Endothelial cell of umbilical vein (primary cell): ENCODE measurements at regions not wholly inside any gene's neighbourhood (a gene's known extent, or its start where the extent isn't known, plus 50 kb on each side); places are given as distances from the start of the nearest gene placed in this dataset.

Experiments
- BruUV-seq: library from RNA; stranded (reverse); fragments of 400-500 nt; replicated peaks from 2 replicates; lab custom pipeline; 2021; lab: Mats Ljungman, UMichigan
- CTCF ChIA-PET: fragments of 300-600, 350-600 bp; sonication (Branson Sonifier 250); formaldehyde crosslinking; loops from one replicate; lab custom pipeline; 2021; ENCODE audit warnings: antibody characterized with exemption, inconsistent platforms; lab: Charles Lee
- POLR2A ChIA-PET: fragments of 300-600, 350-600 bp; sonication (Branson Sonifier 250); formaldehyde crosslinking; loops from one replicate; lab custom pipeline; 2021; ENCODE audit warnings: antibody characterized with exemption, inconsistent platforms; lab: Charles Lee
- DNase-seq: peaks from one replicate; pipeline ENCODE4 v3.0.0-alpha.2; 2011; ENCODE audit warnings: low read depth, low spot score
- FAIRE-seq: peaks from 2 replicates; lab custom pipeline; 2011; peaks lifted over from hg19 to GRCh38; lab: Jason Lieb, UNC
- H2AFZ ChIP-seq: 2 replicates; pipeline ENCODE4 v1.6.0; 2012; ENCODE audit warnings: low read depth, low read length, control low read depth, inconsistent platforms
- H3K27ac ChIP-seq: 2 replicates; pipeline ENCODE4 v1.5.1; 2011; ENCODE audit warnings: low read depth, mild to moderate bottlenecking, control low read depth, low read length, moderate library complexity; ENCODE audit not compliant: insufficient read depth
- H3K27me3 ChIP-seq, 2 experiments: 2 replicates each; pipeline versions ENCODE4 v1.6.0 to v1.6.1; 2011; ENCODE audit warnings: low read length in 2 of 2, mixed read lengths in 1 of 2; ENCODE audit not compliant: control insufficient read depth in 2 of 2, insufficient read depth in 2 of 2
- H3K36me3 ChIP-seq, 2 experiments: 2 replicates in 1 of 2; 3 replicates in 1 of 2; pipeline ENCODE4 v1.5.1; 2011; ENCODE audit warnings: low read length in 2 of 2, mild to moderate bottlenecking in 1 of 2, moderate library complexity in 1 of 2; ENCODE audit not compliant: control insufficient read depth in 2 of 2, insufficient read depth in 2 of 2; ENCODE audit errors: extremely low read depth in 1 of 2
- H3K4me1 ChIP-seq: 3 replicates; pipeline ENCODE4 v1.5.1; 2011; ENCODE audit warnings: mild to moderate bottlenecking, low read length; ENCODE audit not compliant: control insufficient read depth, insufficient read depth; ENCODE audit errors: extremely low read depth
- H3K4me2 ChIP-seq: 2 replicates; pipeline ENCODE4 v1.6.1; 2011; ENCODE audit warnings: low read length, control low read depth, mixed read lengths; ENCODE audit not compliant: insufficient read depth
- H3K4me3 ChIP-seq, 3 experiments: fragments of 200-600 bp in 1 of 3; sonication (generic), shearing (Covaris generic) in 1 of 3; replicated peaks in 1 of 3; 2 replicates each; pipeline ENCODE4 v1.5.1; 2011 to 2016; ENCODE audit warnings: control low read depth in 3 of 3, low read length in 3 of 3, mild to moderate bottlenecking in 2 of 3, inconsistent platforms in 1 of 3, low read depth in 1 of 3, moderate library complexity in 1 of 3; ENCODE audit not compliant: insufficient read depth in 1 of 3
- H3K79me2 ChIP-seq: 2 replicates; pipeline ENCODE4 v1.6.0; 2012; ENCODE audit warnings: low read length, inconsistent platforms; ENCODE audit not compliant: control insufficient read depth, insufficient read depth
- H3K9ac ChIP-seq: replicated peaks from 2 replicates; pipeline ENCODE3; 2011; ENCODE audit warnings: low read length, control low read depth; ENCODE audit not compliant: insufficient read depth; ENCODE audit errors: extremely low read depth
- H3K9me1 ChIP-seq: replicated peaks from 3 replicates; pipeline ENCODE4 v1.6.0; 2011; ENCODE audit warnings: mild to moderate bottlenecking, low read length; ENCODE audit not compliant: control insufficient read depth, insufficient read depth; ENCODE audit errors: extremely low read depth
- H3K9me3 ChIP-seq: replicated peaks from 2 replicates; pipeline ENCODE4 v1.5.1; 2012; ENCODE audit warnings: low read length, inconsistent platforms; ENCODE audit not compliant: control insufficient read depth, insufficient read depth
- H4K20me1 ChIP-seq: replicated peaks from 2 replicates; pipeline ENCODE3; 2011; ENCODE audit warnings: mild to moderate bottlenecking, low read length; ENCODE audit not compliant: control insufficient read depth, insufficient read depth; ENCODE audit errors: extremely low read depth
- FOS ChIP-seq: IDR thresholded peaks from 2 replicates; pipeline ENCODE4 v1.6.1; 2011; ENCODE audit warnings: mild to moderate bottlenecking, low read length, moderate library complexity, borderline replicate concordance; ENCODE audit not compliant: insufficient read depth
- JUN ChIP-seq: IDR thresholded peaks from 2 replicates; pipeline ENCODE4 v1.6.1; 2011; ENCODE audit warnings: borderline replicate concordance, low read depth; ENCODE audit not compliant: insufficient read length, insufficient read depth
- MYC ChIP-seq: IDR thresholded peaks from one replicate; pipeline ENCODE4 v1.6.1; 2011; ENCODE audit warnings: mild to moderate bottlenecking, low read depth, low read length
- POLR2AphosphoS5 ChIP-seq: IDR thresholded peaks from 2 replicates; pipeline ENCODE4 v1.6.1; 2012; ENCODE audit warnings: low read depth, mild to moderate bottlenecking, control low read depth, low read length, moderate library complexity; ENCODE audit not compliant: insufficient read depth
- dilution Hi-C: fragments of 300-500 bp; cut with MboI; formaldehyde crosslinking; loops from one replicate; pipeline ENCODE4 v1.15.0; 2019; ENCODE audit warnings: low sequenced_read_pairs; ENCODE audit not compliant: extremely low pct_ligation_motif_present
- intact Hi-C: fragments of 100-400 bp; cut with micrococcal nuclease; formaldehyde crosslinking; loops from one replicate; pipeline ENCODE4 v1.10.0; 2022
- TF ChIP-seq, protein P1 (sequence below), 2 donors: IDR thresholded peaks; 1 replicate in 1 of 2; 2 replicates in 1 of 2; pipeline ENCODE4 v1.5.1; 2011; ENCODE audit warnings: low read length in 2 of 2, mild to moderate bottlenecking in 2 of 2, moderate library complexity in 2 of 2, control low read depth in 1 of 2, inconsistent platforms in 1 of 2, low read depth in 1 of 2; ENCODE audit not compliant: insufficient read depth in 1 of 2; ENCODE audit errors: extremely low read depth in 1 of 2

DNA sequence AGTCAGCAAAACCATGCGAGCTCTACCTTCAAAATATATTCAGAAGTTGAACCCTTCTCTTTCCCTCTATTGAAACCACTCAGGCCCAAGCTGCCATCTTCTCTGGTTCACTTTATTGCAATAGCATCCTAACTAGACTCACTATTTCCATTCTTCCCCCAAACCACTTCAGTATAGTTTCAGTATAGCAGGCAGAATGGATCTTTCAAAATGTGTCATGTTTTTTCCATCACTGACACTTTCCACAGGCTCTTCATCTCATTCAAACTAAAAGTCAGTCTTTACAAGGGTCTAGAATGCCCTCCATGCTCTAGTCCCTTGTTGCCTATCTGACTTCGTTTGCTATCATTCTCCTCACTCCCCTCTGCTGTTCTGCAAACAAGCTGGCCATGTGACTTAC lies 274.4 kb downstream of the IDS start:
- CTCF ChIA-PET = no interaction called here

DNA sequence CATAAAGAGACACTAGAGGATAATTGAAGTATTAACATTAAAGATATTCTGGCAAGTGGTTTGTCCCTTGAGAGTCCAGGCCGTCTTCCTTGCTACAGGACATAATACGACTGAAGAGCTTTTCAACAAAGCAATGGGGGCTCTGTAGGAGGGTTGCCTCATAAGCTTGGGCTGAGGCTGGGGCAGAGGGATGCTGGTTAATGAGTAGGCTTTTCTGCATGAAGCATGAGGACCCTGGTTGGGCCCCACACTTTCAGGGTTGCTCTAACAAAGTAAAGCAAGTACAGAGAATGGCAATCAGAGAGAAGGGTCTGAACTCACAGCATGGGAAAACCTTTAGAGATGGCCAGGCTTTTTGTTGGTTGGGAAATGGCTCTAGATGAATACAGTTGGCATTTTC lies 281.3 kb downstream of the IDS start:
- Histone ChIP-seq H3K9ac (no peak overlapping the region), H4K20me1 (no peaks in the 10 kb centered on the region), H3K27me3 (no peaks in the 10 kb centered on the region), H3K36me3 (no peaks in the 10 kb centered on the region), H3K4me3 (no peak overlapping the region), H3K9me3 (no peaks in the 10 kb centered on the region), H3K4me2 (no peak overlapping the region), H3K4me1 (no peaks in the 10 kb centered on the region), H3K9me1 (no peaks in the 10 kb centered on the region), H3K27ac (no peak overlapping the region), H3K79me2 (no peaks in the 10 kb centered on the region), H2AFZ (no peak overlapping the region)
- FAIRE-seq (no peak), DNase-seq (no peak)
- dilution Hi-C loops (no loop called here), intact Hi-C loops (no loop called here)
- CTCF ChIA-PET = no interaction called here
- TF ChIP-seq POLR2AphosphoS5 = no peak
- TF ChIP-seq MYC = no peak
- TF ChIP-seq FOS = no peak
- POLR2A ChIA-PET = no interaction called here
- BruUV-seq = no TSS peak

More for the DNA sequence above, 274.4 kb downstream of the IDS start:
- Histone ChIP-seq H3K4me1 (no peaks in the 10 kb centered on the region), H3K9me3 (no peaks in the 10 kb centered on the region), H4K20me1 (no peaks in the 10 kb centered on the region), H3K36me3 (no peaks in the 10 kb centered on the region), H3K79me2 (no peaks in the 10 kb centered on the region), H2AFZ (no peak overlapping the region), H3K9me1 (no peaks in the 10 kb centered on the region), H3K27me3 (no peaks in the 10 kb centered on the region), H3K27ac (no peak overlapping the region), H3K9ac (no peak overlapping the region), H3K4me2 (no peak overlapping the region), H3K4me3 (no peak overlapping the region)
- dilution Hi-C loops (no loop called here), intact Hi-C loops (no loop called here)
- TF ChIP-seq, protein P1, sequence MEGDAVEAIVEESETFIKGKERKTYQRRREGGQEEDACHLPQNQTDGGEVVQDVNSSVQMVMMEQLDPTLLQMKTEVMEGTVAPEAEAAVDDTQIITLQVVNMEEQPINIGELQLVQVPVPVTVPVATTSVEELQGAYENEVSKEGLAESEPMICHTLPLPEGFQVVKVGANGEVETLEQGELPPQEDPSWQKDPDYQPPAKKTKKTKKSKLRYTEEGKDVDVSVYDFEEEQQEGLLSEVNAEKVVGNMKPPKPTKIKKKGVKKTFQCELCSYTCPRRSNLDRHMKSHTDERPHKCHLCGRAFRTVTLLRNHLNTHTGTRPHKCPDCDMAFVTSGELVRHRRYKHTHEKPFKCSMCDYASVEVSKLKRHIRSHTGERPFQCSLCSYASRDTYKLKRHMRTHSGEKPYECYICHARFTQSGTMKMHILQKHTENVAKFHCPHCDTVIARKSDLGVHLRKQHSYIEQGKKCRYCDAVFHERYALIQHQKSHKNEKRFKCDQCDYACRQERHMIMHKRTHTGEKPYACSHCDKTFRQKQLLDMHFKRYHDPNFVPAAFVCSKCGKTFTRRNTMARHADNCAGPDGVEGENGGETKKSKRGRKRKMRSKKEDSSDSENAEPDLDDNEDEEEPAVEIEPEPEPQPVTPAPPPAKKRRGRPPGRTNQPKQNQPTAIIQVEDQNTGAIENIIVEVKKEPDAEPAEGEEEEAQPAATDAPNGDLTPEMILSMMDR (IDR thresholded peaks at IDR 0.05; ENCODE audit: extremely low read depth in 1 of 2, insufficient read depth in 1 of 2, low read depth in 1 of 2, low read length in 2 of 2) = no peak
- TF ChIP-seq JUN (no peak), MYC (no peak), POLR2AphosphoS5 (no peak)
- BruUV-seq = no TSS peak
- POLR2A ChIA-PET = no interaction called here
- DNase-seq (no peak), FAIRE-seq (no peak)
